ENCODE measurements at regions not wholly inside any gene's neighbourhood (a gene's known extent, or its start where the extent isn't known, plus 50 kb on each side); places are given as distances from the start of the nearest gene placed in this dataset.

- TF ChIP-seq EZH2phosphoT487 (IDR thresholded peaks at IDR 0.05; ENCODE audit: insufficient read depth, low read depth) = no peak
- no peak for TF ChIP-seq EZH2 (IDR thresholded peaks at IDR 0.05; ENCODE audit: insufficient read depth, poor library complexity, severe bottlenecking)
- Histone ChIP-seq H3K9me2 (ENCODE audit: insufficient read depth) (no peaks in the 10 kb centered on the region), H3K4me1 (ENCODE audit: insufficient read depth) (no peaks in the 10 kb centered on the region), H3K4me3 (no peak overlapping the region), H3K27me3 (replicated peaks; ENCODE audit: insufficient read depth) (peaks cover 14% of the 10 kb centered on the region), H3K79me2 (ENCODE audit: insufficient read depth) (no peaks in the 10 kb centered on the region), H3K27ac (no peak overlapping the region), H4K20me1 (ENCODE audit: insufficient read depth) (no peaks in the 10 kb centered on the region), H3F3A (ENCODE audit: insufficient read depth) (no peaks in the 10 kb centered on the region), H3K9ac (no peak overlapping the region), H3K9me3 (ENCODE audit: low read depth) (no peaks in the 10 kb centered on the region), H3K4me2 (ENCODE audit: unreplicated experiment) (no peak overlapping the region), H2AFZ (no peak overlapping the region), H3K36me3 (ENCODE audit: low read depth) (no peaks in the 10 kb centered on the region)
- WGBS, 2 experiments (ENCODE audit: low coverage in 1 of 2, low lambda C conversion rate in 2 of 2, missing lambda C conversion rate in 2 of 2) = 7 to 10% methylated on average over 2 of the region's 2 CpGs
- DNase-seq = no peak
- in situ Hi-C loops (cut with MboI) = no loop called here
Observed at GRCh38 chr19:29396925-29397324, 128.9 kb upstream of the VSTM2B start.

GRCh38 chr19:29397748-29398147 is 128.0 kb upstream of the VSTM2B start:
- no peaks in the 10 kb centered on the region for H3K36me3 ChIP-seq (ENCODE audit: low read depth)
- DNase-seq = no peak
- H3K9me3 ChIP-seq (ENCODE audit: low read depth) = no peaks in the 10 kb centered on the region
- no peak overlapping the region for H3K27ac ChIP-seq
- TF ChIP-seq EZH2phosphoT487 (IDR thresholded peaks at IDR 0.05; ENCODE audit: insufficient read depth, low read depth) = no peak
- TF ChIP-seq EZH2 (IDR thresholded peaks at IDR 0.05; ENCODE audit: insufficient read depth, poor library complexity, severe bottlenecking) = no peak
- H4K20me1 ChIP-seq (ENCODE audit: insufficient read depth) = no peaks in the 10 kb centered on the region
- no peak overlapping the region for H2AFZ ChIP-seq
- H3K4me2 ChIP-seq (ENCODE audit: unreplicated experiment) = no peak overlapping the region
- no peaks in the 10 kb centered on the region for H3F3A ChIP-seq (ENCODE audit: insufficient read depth)
- no peaks in the 10 kb centered on the region for H3K79me2 ChIP-seq (ENCODE audit: insufficient read depth)
- H3K27me3 ChIP-seq (replicated peaks; ENCODE audit: insufficient read depth) = peaks cover 14% of the 10 kb centered on the region
- no peaks in the 10 kb centered on the region for H3K4me1 ChIP-seq (ENCODE audit: insufficient read depth)
- 32 to 45% methylated on average over 7 of the region's 7 CpGs for WGBS, 2 experiments (ENCODE audit: low coverage in 1 of 2, low lambda C conversion rate in 2 of 2, missing lambda C conversion rate in 2 of 2)
- in situ Hi-C loops (cut with MboI) = no loop called here
- no peaks in the 10 kb centered on the region for H3K9me2 ChIP-seq (ENCODE audit: insufficient read depth)
- no peak overlapping the region for H3K9ac ChIP-seq
- H3K4me3 ChIP-seq = no peak overlapping the region

DNA sequence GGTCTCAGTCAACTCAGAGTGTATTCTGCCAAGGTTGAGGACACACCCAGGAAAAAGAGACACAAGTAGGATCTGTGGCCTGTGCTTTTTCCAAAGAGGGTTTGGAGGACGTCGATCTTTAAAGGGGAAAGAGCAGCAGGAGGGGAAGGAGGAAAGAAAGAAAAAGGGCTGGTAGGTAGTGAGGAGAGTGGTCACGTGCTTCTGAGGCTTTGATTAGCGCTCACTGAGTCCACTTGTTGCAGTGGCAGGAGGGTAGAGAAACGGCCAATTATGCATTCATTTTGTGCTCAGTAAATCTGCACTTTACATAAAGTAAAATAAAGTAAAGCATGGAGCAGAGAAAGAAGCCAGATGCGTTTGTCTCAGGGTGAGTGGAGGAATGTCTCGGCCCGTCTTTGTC is 126.0 kb upstream of the VSTM2B start:
- Histone ChIP-seq H3K9me3 (ENCODE audit: low read depth) (no peaks in the 10 kb centered on the region), H3F3A (ENCODE audit: insufficient read depth) (no peaks in the 10 kb centered on the region)
- WGBS, 2 experiments (ENCODE audit: low coverage in 1 of 2, low lambda C conversion rate in 2 of 2, missing lambda C conversion rate in 2 of 2) = 30% methylated on average over 8 of the region's 8 CpGs

DNA sequence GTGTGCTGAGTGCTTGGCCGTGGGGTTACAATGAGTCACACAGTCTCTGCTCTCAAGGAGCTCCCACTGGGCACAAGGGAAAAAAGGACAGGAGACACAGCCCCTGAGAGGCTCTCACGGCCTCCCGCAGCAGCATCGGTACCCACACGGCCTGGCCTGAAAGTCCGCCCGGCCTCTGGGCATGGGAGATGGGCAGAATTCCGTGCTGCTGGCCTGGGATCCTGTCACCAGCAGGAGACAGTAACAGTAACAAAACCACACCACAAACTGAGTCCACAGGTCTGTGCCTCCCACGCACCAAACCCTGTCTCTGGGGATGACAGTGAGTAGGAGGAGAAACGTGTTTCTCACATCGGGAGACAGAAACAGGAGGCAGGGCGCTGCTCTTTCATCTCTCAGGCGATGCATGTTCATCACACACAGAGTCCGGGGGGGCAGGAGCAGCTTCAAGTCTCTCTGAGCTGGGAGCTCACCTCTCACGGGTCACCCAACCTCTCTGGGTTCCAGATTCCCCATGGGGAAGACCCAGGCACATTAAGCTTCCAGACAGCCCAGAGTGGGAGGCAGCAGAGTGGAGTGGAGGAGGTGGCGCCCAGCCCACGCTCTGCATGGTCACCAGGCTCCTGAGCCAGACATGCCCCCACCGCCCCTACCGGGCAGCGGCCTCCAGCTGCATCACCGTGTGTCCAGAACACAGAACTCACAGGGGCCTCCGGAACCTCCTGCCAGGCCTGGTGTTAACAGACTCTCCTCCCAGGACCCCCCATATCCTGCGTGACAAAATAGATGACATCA is 124.7 kb upstream of the VSTM2B start:
- Histone ChIP-seq H2AFZ (no peak overlapping the region), H3K27me3 (replicated peaks; ENCODE audit: insufficient read depth) (peaks cover 14% of the 10 kb centered on the region), H3K36me3 (ENCODE audit: low read depth) (no peaks in the 10 kb centered on the region), H3K4me3 (no peak overlapping the region), H4K20me1 (ENCODE audit: insufficient read depth) (no peaks in the 10 kb centered on the region), H3K4me2 (ENCODE audit: unreplicated experiment) (no peak overlapping the region), H3F3A (ENCODE audit: insufficient read depth) (no peaks in the 10 kb centered on the region), H3K9ac (no peak overlapping the region), H3K9me2 (ENCODE audit: insufficient read depth) (no peaks in the 10 kb centered on the region), H3K4me1 (ENCODE audit: insufficient read depth) (no peaks in the 10 kb centered on the region), H3K79me2 (ENCODE audit: insufficient read depth) (no peaks in the 10 kb centered on the region), H3K9me3 (ENCODE audit: low read depth) (no peaks in the 10 kb centered on the region), H3K27ac (no peak overlapping the region)
- peak; percentile 6 for DNase-seq
- in situ Hi-C loops (cut with MboI) = no loop called here
- WGBS, 2 experiments (ENCODE audit: low coverage in 1 of 2, low lambda C conversion rate in 2 of 2, missing lambda C conversion rate in 2 of 2) = 42 to 45% methylated on average over 22 to 23 of the region's 23 CpGs
- TF ChIP-seq EZH2phosphoT487 (IDR thresholded peaks at IDR 0.05; ENCODE audit: insufficient read depth, low read depth) = no peak
- no peak for TF ChIP-seq EZH2 (IDR thresholded peaks at IDR 0.05; ENCODE audit: insufficient read depth, poor library complexity, severe bottlenecking)

More for the DNA sequence above, 126.0 kb upstream of the VSTM2B start:
- Histone ChIP-seq H3K4me1 (ENCODE audit: insufficient read depth) (no peaks in the 10 kb centered on the region), H3K27me3 (replicated peaks; ENCODE audit: insufficient read depth) (peaks cover 14% of the 10 kb centered on the region), H3K79me2 (ENCODE audit: insufficient read depth) (no peaks in the 10 kb centered on the region), H4K20me1 (ENCODE audit: insufficient read depth) (no peaks in the 10 kb centered on the region), H2AFZ (no peak overlapping the region), H3K27ac (no peak overlapping the region), H3K4me3 (no peak overlapping the region), H3K9me2 (ENCODE audit: insufficient read depth) (no peaks in the 10 kb centered on the region), H3K9ac (no peak overlapping the region), H3K4me2 (ENCODE audit: unreplicated experiment) (no peak overlapping the region), H3K36me3 (ENCODE audit: low read depth) (no peaks in the 10 kb centered on the region)
- no peak for DNase-seq
- TF ChIP-seq EZH2 (IDR thresholded peaks at IDR 0.05; ENCODE audit: insufficient read depth, poor library complexity, severe bottlenecking) (no peak), EZH2phosphoT487 (IDR thresholded peaks at IDR 0.05; ENCODE audit: insufficient read depth, low read depth) (no peak)
- in situ Hi-C loops (cut with MboI) = no loop called here
